ENCODE measurements at regions not wholly inside any gene's neighbourhood (a gene's known extent, or its start where the extent isn't known, plus 50 kb on each side); places are given as distances from the start of the nearest gene placed in this dataset.

DNA sequence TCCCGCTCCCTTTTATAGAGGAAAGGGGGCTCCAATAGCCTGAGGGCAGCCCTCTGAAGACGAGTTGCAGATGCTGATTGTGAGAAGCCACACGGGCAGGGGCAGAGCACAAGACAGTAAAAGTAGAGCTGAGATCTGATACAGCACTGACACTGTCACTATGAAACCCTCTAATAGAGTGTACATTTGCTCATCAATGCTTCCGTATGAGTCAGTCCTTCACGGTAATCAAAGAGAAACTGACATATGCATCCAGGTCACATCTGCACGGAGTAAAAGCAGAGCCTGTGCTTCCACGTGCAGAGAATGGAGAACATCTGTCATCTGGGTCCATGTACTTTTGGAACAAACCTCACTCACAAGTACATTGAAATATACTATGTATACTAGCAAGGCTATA is 60.6 kb upstream of the TMEM215 start:
- TF ChIP-seq ZFP3 (CRISPR knock-in tag; IDR thresholded peaks at IDR 0.05) (no peak), TSHZ2 (CRISPR knock-in tag; IDR thresholded peaks at IDR 0.05) (no peak), TCF4 (CRISPR knock-in tag; IDR thresholded peaks at IDR 0.05; ENCODE audit: borderline replicate concordance) (no peak)
- TF ChIP-seq, protein P1, sequence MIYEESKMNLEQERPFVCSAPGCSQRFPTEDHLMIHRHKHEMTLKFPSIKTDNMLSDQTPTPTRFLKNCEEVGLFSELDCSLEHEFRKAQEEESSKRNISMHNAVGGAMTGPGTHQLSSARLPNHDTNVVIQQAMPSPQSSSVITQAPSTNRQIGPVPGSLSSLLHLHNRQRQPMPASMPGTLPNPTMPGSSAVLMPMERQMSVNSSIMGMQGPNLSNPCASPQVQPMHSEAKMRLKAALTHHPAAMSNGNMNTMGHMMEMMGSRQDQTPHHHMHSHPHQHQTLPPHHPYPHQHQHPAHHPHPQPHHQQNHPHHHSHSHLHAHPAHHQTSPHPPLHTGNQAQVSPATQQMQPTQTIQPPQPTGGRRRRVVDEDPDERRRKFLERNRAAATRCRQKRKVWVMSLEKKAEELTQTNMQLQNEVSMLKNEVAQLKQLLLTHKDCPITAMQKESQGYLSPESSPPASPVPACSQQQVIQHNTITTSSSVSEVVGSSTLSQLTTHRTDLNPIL (CRISPR knock-in tag; IDR thresholded peaks at IDR 0.05; ENCODE audit: low read depth), result no peak
